HG02840 (cell line): ENCODE measurements at regions not wholly inside any gene's neighbourhood (a gene's known extent, or its start where the extent isn't known, plus 50 kb on each side); places are given as distances from the start of the nearest gene placed in this dataset.
A peak's percentile ranks its signal among the peaks of the same experiment; 100 is the strongest.
"Not testable (repeated sequence)": the region's sequence is repeated elsewhere in the genome, so short reads cannot be mapped to it uniquely, and the experiment has no call there.

ENCODE experiments used
- ATAC-seq: cut with Tn5 transposase; IDR thresholded peaks from one replicate; pipeline ENCODE4 v1.9.1; 2021; ENCODE audit warnings: mild to moderate bottlenecking, moderate library complexity, moderate number of reproducible peaks; ENCODE audit not compliant: unreplicated experiment, low FRiP score

DNA sequence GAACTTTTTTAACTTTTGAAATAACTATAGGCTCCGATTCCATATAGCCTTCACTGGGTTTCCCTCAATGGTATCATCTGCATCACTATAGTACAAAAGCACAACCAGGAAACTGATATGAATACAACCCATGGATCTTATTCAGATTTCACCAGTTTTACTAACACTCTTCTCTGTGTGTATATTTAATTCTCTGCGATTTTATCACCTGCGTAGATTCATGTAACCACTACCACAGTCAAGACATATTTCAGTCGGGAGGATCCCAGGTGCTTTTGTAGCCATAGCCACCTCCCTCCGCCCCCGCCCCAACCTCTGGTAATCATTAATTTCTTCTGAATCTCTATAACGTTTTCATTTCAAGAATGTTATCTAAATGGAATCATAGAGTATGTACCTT is 82.8 kb upstream of the C7orf33 start:
- ATAC-seq: no peak

DNA sequence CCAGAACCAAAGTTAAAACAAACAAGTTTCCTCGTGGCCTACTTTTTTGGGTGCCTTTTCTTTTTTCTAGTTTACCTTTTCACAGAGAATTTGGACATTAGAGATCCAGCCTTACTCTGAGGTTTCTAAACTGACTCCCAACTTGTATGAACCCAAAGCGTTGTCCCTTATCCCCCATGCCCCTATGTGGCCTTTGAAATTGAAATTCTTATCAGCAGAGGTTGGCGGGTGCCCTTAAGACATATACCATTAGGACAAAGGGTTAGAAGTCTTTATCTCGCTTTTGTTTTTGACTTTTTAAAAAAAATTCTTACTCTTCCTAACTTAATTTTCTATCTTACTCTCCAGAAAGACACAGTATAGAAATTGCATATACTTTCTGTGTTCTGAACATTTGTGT is 76.3 kb upstream of the C7orf33 start:
- no peak for ATAC-seq

DNA sequence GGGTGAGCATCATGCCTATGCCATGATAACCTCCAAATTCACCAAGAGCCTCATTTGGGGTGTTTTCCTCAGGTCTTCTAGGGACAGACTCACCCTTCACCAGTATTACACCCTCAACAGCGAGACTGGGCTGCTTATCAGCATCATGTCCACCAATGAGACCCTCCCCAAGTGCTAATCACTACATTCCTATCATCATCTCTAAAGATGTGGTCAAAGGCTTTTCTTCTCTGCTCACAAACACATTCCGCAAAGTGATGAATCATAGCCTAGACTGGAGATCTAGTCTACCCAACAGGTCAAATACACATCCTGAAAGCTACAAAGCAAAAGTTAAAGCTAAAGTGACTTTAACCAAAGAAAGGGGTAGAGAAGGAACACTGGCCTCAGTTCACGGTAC is 75.3 kb upstream of the C7orf33 start:
- no peak for ATAC-seq

DNA sequence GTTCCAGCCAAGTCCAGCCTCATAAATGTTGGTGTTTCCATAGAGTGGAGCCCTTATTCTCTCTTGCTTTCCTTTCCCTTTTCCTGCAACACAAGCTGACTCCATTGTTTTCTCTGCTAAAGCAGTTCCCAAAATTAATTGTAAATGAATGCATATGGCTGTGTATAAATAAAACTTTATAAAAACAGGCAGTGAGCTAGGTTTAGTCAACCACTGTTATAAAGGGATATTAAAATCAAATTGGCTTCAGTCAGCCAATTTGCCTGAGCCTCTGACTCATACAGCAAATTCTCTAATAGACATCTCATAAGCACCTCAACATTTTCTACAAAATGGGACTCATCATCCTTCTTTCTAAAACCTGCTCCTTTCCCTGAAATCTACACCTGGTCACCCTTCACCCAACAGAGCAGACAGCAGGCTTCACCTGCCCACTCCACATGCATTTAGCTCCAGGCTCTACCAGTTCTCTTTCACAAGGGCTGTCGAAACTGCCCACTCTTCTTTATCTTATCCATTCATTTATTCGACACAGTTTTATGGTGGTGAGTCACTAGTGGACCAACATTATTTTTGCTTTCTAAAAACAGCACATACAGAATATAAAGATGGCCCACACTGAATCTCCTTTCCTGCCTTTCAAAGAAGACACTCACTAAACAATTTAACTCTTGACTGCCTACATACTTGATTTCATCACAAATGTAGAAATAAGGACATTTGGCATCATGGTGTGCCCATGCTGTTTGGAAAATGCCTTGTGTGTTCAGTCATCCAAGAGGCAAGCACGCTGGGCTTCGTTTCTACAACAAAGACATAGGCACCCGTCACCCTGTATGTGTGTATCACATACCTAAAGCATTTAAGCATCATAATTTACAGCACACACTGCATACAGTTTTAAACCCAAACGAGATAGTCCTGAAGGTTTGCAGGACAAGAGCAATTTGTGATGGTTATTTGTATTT is 74.6 kb upstream of the C7orf33 start:
- ATAC-seq: no peak

DNA sequence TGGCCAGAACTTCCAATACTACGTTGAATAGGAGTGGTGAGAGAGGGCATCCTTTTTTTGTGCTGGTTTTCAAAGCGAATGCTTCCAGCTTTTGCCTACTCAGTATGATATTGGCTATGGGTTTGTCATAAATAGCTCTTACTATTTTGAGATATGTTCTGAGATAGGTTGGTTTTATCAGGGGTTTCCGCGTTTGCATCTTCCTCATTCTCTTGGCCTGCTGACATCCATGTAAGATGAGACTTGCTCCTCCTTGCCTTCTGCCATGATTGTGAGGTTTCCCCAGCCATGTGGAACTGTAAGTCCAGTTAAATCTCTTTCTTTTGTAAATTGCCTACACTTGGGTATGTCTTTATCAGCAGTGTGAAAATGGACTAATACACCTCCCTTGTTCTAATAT is 71.2 kb upstream of the C7orf33 start:
- ATAC-seq: not testable (repeated sequence)

DNA sequence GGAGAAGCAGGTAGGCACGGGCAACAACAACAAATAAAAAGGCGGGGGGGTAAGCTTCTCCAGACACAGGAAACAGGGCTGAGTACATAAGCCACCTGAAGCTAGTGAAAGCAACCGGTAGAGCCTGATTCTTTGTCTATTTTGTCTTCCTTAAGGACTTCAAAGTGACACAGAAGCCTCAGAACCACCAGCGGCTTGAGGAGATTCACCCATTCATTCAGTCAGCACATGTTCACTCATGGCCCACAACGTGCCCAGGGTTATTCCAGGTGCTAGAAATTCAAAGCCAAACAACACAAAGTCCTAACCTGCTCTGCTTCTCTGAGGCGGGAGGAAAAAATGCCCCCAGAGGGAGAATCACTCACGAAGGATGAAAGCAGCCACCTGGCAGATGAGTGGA is 69.3 kb upstream of the C7orf33 start:
- ATAC-seq: no peak

DNA sequence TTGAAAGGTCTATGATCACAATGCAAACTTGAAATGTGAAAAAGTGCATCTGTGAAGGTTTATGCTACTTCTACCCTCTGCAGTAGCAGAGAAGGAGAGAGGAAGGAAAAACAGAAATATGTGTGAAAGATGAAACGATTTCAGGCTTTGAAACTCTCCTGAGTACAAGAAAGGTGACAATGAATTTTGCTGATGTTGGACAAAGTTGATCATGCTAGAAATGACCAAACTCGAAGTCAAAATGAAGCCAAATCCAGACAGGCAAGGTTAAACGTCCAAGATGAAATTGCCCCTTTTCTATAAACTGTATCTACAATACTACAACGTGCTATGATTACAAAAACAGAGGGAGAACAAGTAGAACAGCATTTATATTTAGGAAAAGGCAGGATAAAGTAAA is 67.0 kb upstream of the C7orf33 start:
- no peak for ATAC-seq

DNA sequence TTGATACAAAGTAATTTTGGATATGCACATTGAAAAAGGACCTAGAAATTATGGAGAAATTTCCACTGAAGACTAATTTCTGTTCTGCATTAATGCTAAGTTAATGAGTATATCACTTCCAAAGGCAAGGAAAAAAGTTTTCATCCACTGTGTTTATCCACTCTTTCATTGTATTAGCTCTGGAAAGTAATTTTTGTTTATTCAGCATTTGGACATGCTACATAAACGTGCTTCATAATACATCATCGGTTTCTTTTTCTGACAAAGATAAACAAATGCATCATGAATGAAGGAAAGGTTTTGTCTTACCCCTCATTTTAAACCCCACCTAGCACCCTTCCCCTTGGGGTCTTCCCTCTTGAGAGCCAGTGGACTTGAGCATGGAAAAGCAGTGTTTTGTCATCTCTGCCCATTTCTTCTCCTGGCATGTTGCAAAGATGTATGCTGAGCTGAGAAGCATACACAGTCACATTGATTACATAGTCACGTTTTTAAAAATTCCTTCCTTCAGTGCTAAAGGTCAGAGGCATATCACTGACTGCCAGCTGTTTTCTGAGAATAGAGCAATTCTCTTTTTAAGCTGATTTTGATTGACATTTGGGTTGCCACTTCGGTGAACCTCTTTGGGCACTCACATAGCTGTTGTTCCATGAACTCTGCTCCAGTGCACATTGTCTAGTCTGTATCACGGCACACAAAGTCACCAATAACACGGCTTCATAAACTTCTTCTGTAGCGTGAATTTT is 65.9 kb upstream of the C7orf33 start:
- ATAC-seq: no peak

DNA sequence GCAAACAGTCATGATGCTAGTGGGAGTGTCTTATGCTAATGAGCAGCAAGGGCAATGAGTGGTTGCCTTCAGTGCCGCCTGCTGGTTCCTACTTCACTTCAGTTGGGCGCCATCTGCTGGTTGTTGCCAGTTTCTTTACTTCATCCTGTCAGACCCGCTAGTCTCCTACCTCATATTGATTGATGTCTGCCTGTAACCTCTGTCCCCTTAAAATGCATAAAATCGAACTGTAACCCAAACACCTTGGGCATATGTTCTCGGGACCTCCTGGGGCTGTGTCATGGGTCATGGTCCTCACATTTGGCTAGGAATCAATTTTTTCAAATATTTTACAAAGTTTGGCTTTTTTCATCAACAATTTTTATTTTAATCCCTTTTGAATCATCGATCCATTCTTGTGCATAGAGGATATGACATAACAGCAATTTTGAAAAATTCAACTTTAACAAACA is 62.8 kb upstream of the C7orf33 start:
- ATAC-seq: peak; percentile 100

DNA sequence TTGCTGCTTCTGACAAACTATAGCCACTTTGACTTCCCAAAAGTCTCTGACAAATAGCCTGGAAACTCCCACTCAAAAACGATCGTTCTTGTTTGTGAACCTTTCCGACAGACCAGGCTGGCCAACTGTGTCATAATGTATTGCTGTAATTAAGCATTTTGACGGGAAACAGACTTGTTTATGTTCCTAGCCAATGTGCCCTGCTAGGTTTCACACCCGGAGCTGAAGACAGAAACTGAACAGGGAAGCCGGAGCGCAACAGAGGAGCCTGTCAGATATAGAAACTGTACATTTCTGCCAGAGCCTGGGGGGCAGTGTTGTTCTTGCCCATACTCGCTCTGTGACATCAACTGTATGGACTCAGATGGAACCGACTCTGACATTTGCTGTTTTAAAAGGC is 55.3 kb upstream of the C7orf33 start:
- no peak for ATAC-seq

DNA sequence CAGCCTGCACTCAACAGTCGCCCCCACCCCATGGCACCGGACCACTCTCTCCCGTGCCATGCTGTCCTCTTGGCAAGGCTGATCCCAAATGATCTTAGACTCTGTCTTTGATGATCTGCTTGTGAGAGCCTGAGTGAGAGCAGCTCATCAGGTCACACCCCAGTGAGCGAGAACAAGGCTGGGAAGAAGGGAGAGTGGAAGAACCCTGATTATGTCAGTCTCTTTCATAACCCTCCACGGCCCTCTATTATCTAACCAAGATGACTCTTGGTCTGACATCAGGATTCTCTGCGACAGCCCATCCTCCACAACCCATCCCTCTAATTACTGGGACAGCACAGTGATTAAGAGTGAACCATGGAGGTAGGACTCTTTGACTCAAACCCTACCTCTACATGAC is 53.1 kb upstream of the C7orf33 start:
- no peak for ATAC-seq

DNA sequence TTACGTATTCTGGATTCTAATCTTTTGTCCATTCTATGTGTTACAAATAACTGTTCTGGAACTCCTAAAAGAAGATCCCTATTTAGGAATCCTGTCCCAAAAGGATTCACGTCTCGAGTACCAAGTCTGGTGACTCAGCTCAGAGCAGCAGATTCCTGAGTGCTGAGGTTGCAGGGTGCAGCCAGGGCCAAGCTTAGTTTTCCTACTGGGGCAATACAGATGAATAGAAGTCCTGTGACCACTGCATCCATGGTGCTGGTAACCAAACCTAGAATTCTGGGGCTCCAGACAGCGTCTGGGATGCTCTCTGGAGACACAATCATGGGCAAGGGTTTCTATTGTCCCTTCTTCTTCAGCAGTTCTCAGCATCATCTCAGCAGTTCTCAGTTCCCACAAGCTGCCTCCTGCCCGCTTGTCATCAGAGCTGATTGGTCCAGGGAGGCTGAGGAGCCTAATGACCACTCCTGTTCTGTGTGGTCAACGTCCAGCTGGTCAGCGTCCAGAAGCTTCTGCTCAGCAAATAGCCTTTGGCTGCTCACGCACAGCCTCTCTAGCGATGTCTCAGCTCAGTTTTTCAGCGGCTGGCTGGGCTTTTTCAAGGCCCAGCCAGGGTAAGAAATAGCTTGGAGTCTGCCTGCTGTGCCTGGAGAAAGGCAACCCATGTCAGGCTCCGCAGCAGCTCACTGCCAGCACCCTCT is 50.4 kb upstream of the C7orf33 start:
- ATAC-seq: no peak
